ENCODE measurements at regions not wholly inside any gene's neighbourhood (a gene's known extent, or its start where the extent isn't known, plus 50 kb on each side); places are given as distances from the start of the nearest gene placed in this dataset.

GRCh38 chr2:20120569-20121416 is 69.4 kb upstream of the LAPTM4A start:
- H3K4me3 Mint-ChIP-seq (ENCODE audit: unreplicated experiment), result no peak overlapping the region
- peaks cover 14% of the 10 kb centered on the region for H3K27me3 Mint-ChIP-seq (ENCODE audit: low read depth)
- H3K27ac Mint-ChIP-seq (ENCODE audit: unreplicated experiment), result no peak overlapping the region
- no peaks in the 10 kb centered on the region for H3K36me3 Mint-ChIP-seq (ENCODE audit: low read depth)
- peaks cover 8% of the 10 kb centered on the region for H3K4me1 Mint-ChIP-seq (ENCODE audit: low read depth)
- no peak for DNase-seq (ENCODE audit: low spot score)
- H3K9me3 Mint-ChIP-seq (ENCODE audit: low read depth), result no peaks in the 10 kb centered on the region
- no peak for TF ChIP-seq CTCF (IDR thresholded peaks at IDR 0.05)

GRCh38 chr2:20118051-20118450 is 66.6 kb upstream of the LAPTM4A start:
- no peaks in the 10 kb centered on the region for H3K36me3 Mint-ChIP-seq (ENCODE audit: low read depth)
- no peak for TF ChIP-seq CTCF (IDR thresholded peaks at IDR 0.05)
- no peak overlapping the region for H3K4me3 Mint-ChIP-seq (ENCODE audit: unreplicated experiment)
- H3K27me3 Mint-ChIP-seq (ENCODE audit: low read depth), result peaks cover 14% of the 10 kb centered on the region
- DNase-seq (ENCODE audit: low spot score), result no peak
- no peak overlapping the region for H3K27ac Mint-ChIP-seq (ENCODE audit: unreplicated experiment)
- no peaks in the 10 kb centered on the region for H3K4me1 Mint-ChIP-seq (ENCODE audit: low read depth)
- H3K9me3 Mint-ChIP-seq (ENCODE audit: low read depth), result no peaks in the 10 kb centered on the region

- DNase-seq (ENCODE audit: low spot score), result no peak
- Mint-ChIP-seq H3K9me3 (ENCODE audit: low read depth) (no peaks in the 10 kb centered on the region), H3K27ac (ENCODE audit: unreplicated experiment) (no peak overlapping the region), H3K27me3 (ENCODE audit: low read depth) (no peaks in the 10 kb centered on the region), H3K4me1 (ENCODE audit: low read depth) (peaks cover 3% of the 10 kb centered on the region), H3K36me3 (ENCODE audit: low read depth) (no peaks in the 10 kb centered on the region), H3K4me3 (ENCODE audit: unreplicated experiment) (no peak overlapping the region)
- no peak for TF ChIP-seq CTCF (IDR thresholded peaks at IDR 0.05)
These were observed 64.5 kb upstream of the LAPTM4A start for GRCh38 chr2:20115902-20116301.

- H3K4me1 Mint-ChIP-seq (ENCODE audit: low read depth), result peaks cover 4% of the 10 kb centered on the region
- no peak for TF ChIP-seq CTCF (IDR thresholded peaks at IDR 0.05)
- H3K36me3 Mint-ChIP-seq (ENCODE audit: low read depth), result peaks cover under 1% of the 10 kb centered on the region
- no peaks in the 10 kb centered on the region for H3K27me3 Mint-ChIP-seq (ENCODE audit: low read depth)
- H3K27ac Mint-ChIP-seq (ENCODE audit: unreplicated experiment), result no peak overlapping the region
- H3K4me3 Mint-ChIP-seq (ENCODE audit: unreplicated experiment), result no peak overlapping the region
- no peak for DNase-seq (ENCODE audit: low spot score)
- peaks cover under 1% of the 10 kb centered on the region for H3K9me3 Mint-ChIP-seq (ENCODE audit: low read depth)
These were observed 63.9 kb upstream of the LAPTM4A start for GRCh38 chr2:20115374-20115773.

GRCh38 chr2:20113986-20114938 is 62.8 kb upstream of the LAPTM4A start:
- H3K27ac Mint-ChIP-seq (ENCODE audit: unreplicated experiment), result no peak overlapping the region
- no peak overlapping the region for H3K4me3 Mint-ChIP-seq (ENCODE audit: unreplicated experiment)
- no peak for TF ChIP-seq CTCF (IDR thresholded peaks at IDR 0.05)
- H3K4me1 Mint-ChIP-seq (ENCODE audit: low read depth), result peaks cover 4% of the 10 kb centered on the region
- H3K36me3 Mint-ChIP-seq (ENCODE audit: low read depth), result peaks cover 2% of the 10 kb centered on the region
- peaks cover 3% of the 10 kb centered on the region for H3K9me3 Mint-ChIP-seq (ENCODE audit: low read depth)
- H3K27me3 Mint-ChIP-seq (ENCODE audit: low read depth), result no peaks in the 10 kb centered on the region
- DNase-seq (ENCODE audit: low spot score), result no peak
